WTC11 (cell line): ENCODE measurements at regions not wholly inside any gene's neighbourhood (a gene's known extent, or its start where the extent isn't known, plus 50 kb on each side); places are given as distances from the start of the nearest gene placed in this dataset.

Experiments used
- CTCF ChIP-seq: fragments of 200-600 bp; IDR thresholded peaks from 2 replicates; pipeline ENCODE4 v1.8.0; 2022; ENCODE audit warnings: antibody characterized with exemption
- NR1H2 ChIP-seq: sonication (generic); formaldehyde crosslinking; IDR thresholded peaks from 2 replicates; pipeline ENCODE4 v1.9.0; 2021; ENCODE audit warnings: mild to moderate bottlenecking, moderate library complexity, missing genetic modification reagents
- ZNF121 ChIP-seq: sonication (generic); formaldehyde crosslinking; IDR thresholded peaks from 2 replicates; pipeline ENCODE4 v1.8.0; 2023; ENCODE audit warnings: missing genetic modification reagents

GRCh38 chr2:30371028-30371689, 75.9 kb upstream of the LCLAT1 start:
- TF ChIP-seq ZNF121 (CRISPR knock-in tag): no peak
- no peak for TF ChIP-seq CTCF
- no peak for TF ChIP-seq NR1H2 (CRISPR knock-in tag)
